Stimulated activated CD8-positive, alpha-beta memory T cell treated with anti-CD3 and anti-CD28 coated beads, Interleukin-4, amount 100 ng/mL, for 24 hours (primary cell): ENCODE measurements at regions not wholly inside any gene's neighbourhood (a gene's known extent, or its start where the extent isn't known, plus 50 kb on each side); places are given as distances from the start of the nearest gene placed in this dataset.

ENCODE experiments used
- DNase-seq: peaks from one replicate; pipeline ENCODE4 v3.0.0-alpha.2; 2020; ENCODE audit warnings: low read depth

- no peak for DNase-seq
Observed at GRCh38 chr22:49324527-49325491, 502.9 kb downstream of the BRD1 start.

GRCh38 chr22:49323751-49324415 lies 503.8 kb downstream of the BRD1 start:
- no peak for DNase-seq

- DNase-seq: no peak
Observed at GRCh38 chr22:49322861-49323622, 504.6 kb downstream of the BRD1 start.

GRCh38 chr22:49322231-49322630 lies 505.4 kb downstream of the BRD1 start:
- DNase-seq: no peak

- DNase-seq: no peak
Observed at GRCh38 chr22:49321477-49322055, 506.1 kb downstream of the BRD1 start.

GRCh38 chr22:49320714-49321476 lies 506.8 kb downstream of the BRD1 start:
- DNase-seq: no peak

GRCh38 chr22:49317369-49317768 lies 510.3 kb downstream of the BRD1 start:
- DNase-seq: no peak

- no peak for DNase-seq
Observed at GRCh38 chr22:49312601-49313000, 515.1 kb downstream of the BRD1 start.

GRCh38 chr22:49310354-49310753 lies 517.3 kb downstream of the BRD1 start:
- DNase-seq: no peak

- DNase-seq: no peak
Observed at GRCh38 chr22:49308300-49308699, 519.4 kb downstream of the BRD1 start.

GRCh38 chr22:49307870-49308269 lies 519.8 kb downstream of the BRD1 start:
- no peak for DNase-seq

- no peak for DNase-seq
Observed at GRCh38 chr22:49307481-49307830, 520.2 kb downstream of the BRD1 start.

GRCh38 chr22:49306632-49307480 lies 520.8 kb downstream of the BRD1 start:
- DNase-seq: no peak

GRCh38 chr22:49305966-49306631 lies 521.6 kb downstream of the BRD1 start:
- no peak for DNase-seq

GRCh38 chr22:49305214-49305965 lies 522.3 kb downstream of the BRD1 start:
- DNase-seq: peak; percentile 57

GRCh38 chr22:49303781-49304461 lies 523.8 kb downstream of the BRD1 start:
- DNase-seq: no peak

GRCh38 chr22:49303061-49303735 lies 524.5 kb downstream of the BRD1 start:
- no peak for DNase-seq

GRCh38 chr22:49302530-49302929 lies 525.1 kb downstream of the BRD1 start:
- DNase-seq: no peak
